A673 (cell line): ENCODE measurements at regions not wholly inside any gene's neighbourhood (a gene's known extent, or its start where the extent isn't known, plus 50 kb on each side); places are given as distances from the start of the nearest gene placed in this dataset.

ENCODE experiments used
- BruUV-seq: library from RNA; stranded (reverse); fragments of 400-500 nt; replicated peaks from 2 replicates; lab custom pipeline; 2021; lab: Mats Ljungman, UMichigan
- CTCF ChIA-PET: fragments of 300-600 bp; sonication (Branson Sonifier 250); formaldehyde crosslinking; loops from one replicate; lab custom pipeline; 2022; ENCODE audit warnings: antibody characterized with exemption; lab: Charles Lee
- POLR2A ChIA-PET: fragments of 300-600 bp; sonication (Branson Sonifier 250); formaldehyde crosslinking; loops from one replicate; lab custom pipeline; 2022; ENCODE audit warnings: antibody characterized with exemption; ENCODE audit not compliant: low non-redundant PET; lab: Charles Lee
- DNase-seq: peaks from one replicate; pipeline ENCODE4 v3.0.0-alpha.2; 2015; ENCODE audit warnings: low spot score
- H3K27ac ChIP-seq: fragments of 200-600 bp; sonication (generic); 2 replicates; pipeline ENCODE4 v1.5.1; 2016; ENCODE audit warnings: mixed run types, low read depth, mild to moderate bottlenecking, mixed read lengths, antibody characterized with exemption, low read length; ENCODE audit not compliant: poor library complexity, severe bottlenecking
- H3K27me3 ChIP-seq: fragments of 200-600 bp; sonication (generic); replicated peaks from 2 replicates; pipeline ENCODE4 v1.6.1; 2017; ENCODE audit warnings: mixed run types, low read depth, mild to moderate bottlenecking, mixed read lengths, antibody characterized with exemption, low read length; ENCODE audit not compliant: insufficient read depth, poor library complexity
- H3K36me3 ChIP-seq: fragments of 200-600 bp; sonication (generic); 2 replicates; pipeline ENCODE4 v1.6.1; 2016; ENCODE audit warnings: mixed run types, mild to moderate bottlenecking, mixed read lengths, antibody characterized with exemption, low read length; ENCODE audit not compliant: insufficient read depth, poor library complexity, severe bottlenecking
- H3K4me1 ChIP-seq: fragments of 200-600 bp; sonication (generic); 2 replicates; pipeline ENCODE4 v1.6.1; 2017; ENCODE audit warnings: mixed run types, mild to moderate bottlenecking, mixed read lengths, antibody characterized with exemption, low read length; ENCODE audit not compliant: insufficient read depth, poor library complexity, severe bottlenecking
- H3K4me3 ChIP-seq: fragments of 200-600 bp; sonication (generic); 2 replicates; pipeline ENCODE4 v1.5.1; 2016; ENCODE audit warnings: low read depth, mixed run types, mild to moderate bottlenecking, mixed read lengths, low read length; ENCODE audit not compliant: poor library complexity, severe bottlenecking
- H3K9me3 ChIP-seq: fragments of 200-600 bp; sonication (generic); 2 replicates; pipeline ENCODE4 v1.6.1; 2016; ENCODE audit warnings: mixed run types, low read depth, mild to moderate bottlenecking, mixed read lengths, antibody characterized with exemption, low read length; ENCODE audit not compliant: poor library complexity, severe bottlenecking
- EZH2 ChIP-seq: fragments of 200-600 bp; sonication (generic); IDR thresholded peaks from 2 replicates; pipeline ENCODE4 v1.6.1; 2017; ENCODE audit warnings: borderline replicate concordance, low read depth, mild to moderate bottlenecking, mixed read lengths, antibody characterized with exemption, low read length; ENCODE audit not compliant: poor library complexity, severe bottlenecking
- intact Hi-C: fragments of 100-400 bp; cut with micrococcal nuclease; formaldehyde crosslinking; loops from one replicate; pipeline ENCODE4 v1.10.0; 2022; ENCODE audit not compliant: unreplicated experiment
- TF ChIP-seq, protein P1 (sequence below): fragments of 300-800, 200-600 bp; sonication (generic); conservative IDR thresholded peaks from 2 replicates; pipeline ENCODE4 v1.5.1; 2017; ENCODE audit warnings: low read depth, mild to moderate bottlenecking, antibody characterized with exemption, low read length, moderate library complexity, mixed read lengths

- Histone ChIP-seq H3K27me3 (no peaks in the 10 kb centered on the region), H3K4me3 (no peak overlapping the region), H3K27ac (no peak overlapping the region), H3K4me1 (no peaks in the 10 kb centered on the region), H3K36me3 (no peaks in the 10 kb centered on the region), H3K9me3 (no peaks in the 10 kb centered on the region)
- DNase-seq = no peak
- CTCF ChIA-PET = no interaction called here
- POLR2A ChIA-PET = no interaction called here
- TF ChIP-seq, protein P1, sequence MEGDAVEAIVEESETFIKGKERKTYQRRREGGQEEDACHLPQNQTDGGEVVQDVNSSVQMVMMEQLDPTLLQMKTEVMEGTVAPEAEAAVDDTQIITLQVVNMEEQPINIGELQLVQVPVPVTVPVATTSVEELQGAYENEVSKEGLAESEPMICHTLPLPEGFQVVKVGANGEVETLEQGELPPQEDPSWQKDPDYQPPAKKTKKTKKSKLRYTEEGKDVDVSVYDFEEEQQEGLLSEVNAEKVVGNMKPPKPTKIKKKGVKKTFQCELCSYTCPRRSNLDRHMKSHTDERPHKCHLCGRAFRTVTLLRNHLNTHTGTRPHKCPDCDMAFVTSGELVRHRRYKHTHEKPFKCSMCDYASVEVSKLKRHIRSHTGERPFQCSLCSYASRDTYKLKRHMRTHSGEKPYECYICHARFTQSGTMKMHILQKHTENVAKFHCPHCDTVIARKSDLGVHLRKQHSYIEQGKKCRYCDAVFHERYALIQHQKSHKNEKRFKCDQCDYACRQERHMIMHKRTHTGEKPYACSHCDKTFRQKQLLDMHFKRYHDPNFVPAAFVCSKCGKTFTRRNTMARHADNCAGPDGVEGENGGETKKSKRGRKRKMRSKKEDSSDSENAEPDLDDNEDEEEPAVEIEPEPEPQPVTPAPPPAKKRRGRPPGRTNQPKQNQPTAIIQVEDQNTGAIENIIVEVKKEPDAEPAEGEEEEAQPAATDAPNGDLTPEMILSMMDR = no peak
- no peak for TF ChIP-seq EZH2
- intact Hi-C loops = no loop called here
- BruUV-seq = no TSS peak
Measured at GRCh38 chr13:24616514-24616913, 63.7 kb upstream of the ATP12A start.

- BruUV-seq = no TSS peak
- POLR2A ChIA-PET = no interaction called here
- CTCF ChIA-PET = no interaction called here
- H3K27me3 ChIP-seq = no peaks in the 10 kb centered on the region
- H3K4me1 ChIP-seq = no peaks in the 10 kb centered on the region
- H3K36me3 ChIP-seq = no peaks in the 10 kb centered on the region
- intact Hi-C loops = no loop called here
- H3K9me3 ChIP-seq = no peaks in the 10 kb centered on the region
- no peak overlapping the region for H3K4me3 ChIP-seq
- no peak for TF ChIP-seq EZH2
- TF ChIP-seq, protein P1 = no peak
- DNase-seq = no peak
- no peak overlapping the region for H3K27ac ChIP-seq
Measured at GRCh38 chr13:24617256-24618010, 62.8 kb upstream of the ATP12A start.

DNA sequence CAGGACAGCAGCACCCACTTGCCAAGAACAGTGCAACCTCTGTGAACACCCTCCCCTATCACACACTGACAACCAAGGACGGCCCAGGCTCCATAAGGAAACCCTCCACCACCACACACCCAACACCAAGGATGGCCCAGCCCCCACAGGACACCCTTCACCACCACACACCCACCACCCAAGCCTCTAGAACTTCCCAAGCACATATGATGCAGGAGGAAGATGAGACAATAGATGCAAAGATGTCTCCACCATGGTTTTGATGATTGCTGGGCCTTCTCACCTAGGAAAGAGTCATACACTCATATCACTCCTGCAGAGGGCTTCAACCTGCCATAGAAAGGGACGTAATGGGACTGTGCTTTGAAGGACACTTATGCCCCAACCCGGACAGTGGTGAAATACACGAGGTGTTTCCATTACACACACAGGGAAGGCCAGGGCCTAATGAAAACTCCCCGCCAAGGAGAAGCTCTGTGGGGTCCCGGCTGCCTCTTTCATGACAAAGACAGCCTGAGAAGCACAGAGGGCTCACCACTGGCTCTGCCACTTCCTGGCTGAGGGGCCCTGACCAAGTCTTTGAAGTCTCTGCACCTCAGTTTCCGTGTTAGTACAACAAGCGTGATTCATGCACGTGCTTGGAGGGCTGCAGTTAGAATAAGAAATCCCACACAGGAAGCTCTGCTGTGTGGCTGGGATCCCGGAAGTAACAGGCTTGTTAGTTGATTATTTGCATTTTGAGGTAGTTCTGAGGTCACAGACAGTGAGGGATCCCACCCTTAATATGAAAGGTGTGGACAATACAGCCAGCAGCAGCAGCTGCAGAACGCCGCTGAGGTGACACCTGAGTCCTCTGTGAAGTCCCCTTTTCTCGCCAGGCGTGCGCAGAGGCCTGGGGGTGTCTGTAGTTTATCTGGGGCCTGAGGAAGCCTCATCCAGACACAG lies 61.9 kb upstream of the ATP12A start:
- Histone ChIP-seq H3K9me3 (no peaks in the 10 kb centered on the region), H3K27me3 (no peaks in the 10 kb centered on the region), H3K27ac (no peak overlapping the region), H3K36me3 (no peaks in the 10 kb centered on the region), H3K4me1 (no peaks in the 10 kb centered on the region), H3K4me3 (no peak overlapping the region)
- intact Hi-C loops = no loop called here
- POLR2A ChIA-PET = no interaction called here
- CTCF ChIA-PET = no interaction called here
- TF ChIP-seq, protein P1 = no peak
- TF ChIP-seq EZH2 = no peak
- no peak for DNase-seq
- no TSS peak for BruUV-seq
